ENCODE measurements at regions not wholly inside any gene's neighbourhood (a gene's known extent, or its start where the extent isn't known, plus 50 kb on each side); places are given as distances from the start of the nearest gene placed in this dataset.

DNA sequence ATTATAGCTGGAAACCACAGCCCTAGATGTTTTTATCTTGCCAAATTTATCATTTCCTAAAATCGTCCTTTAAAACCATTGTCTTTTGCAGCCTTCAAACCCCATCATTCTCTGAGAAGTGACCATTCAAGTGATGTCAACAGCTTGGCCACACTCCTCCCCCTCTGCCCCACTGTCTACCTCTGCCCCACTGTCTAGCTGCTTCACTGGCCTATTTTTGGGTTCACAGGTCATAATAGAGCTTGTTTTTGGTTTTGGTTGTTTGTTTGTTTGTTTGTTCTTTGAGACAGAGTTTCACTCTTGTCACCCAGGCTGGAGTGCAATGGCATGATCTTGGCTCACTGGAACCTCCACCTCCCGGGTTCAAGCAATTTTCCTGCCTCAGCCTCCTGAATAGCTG is 93.2 kb upstream of the IL12A start:
- TF ChIP-seq, protein P1, sequence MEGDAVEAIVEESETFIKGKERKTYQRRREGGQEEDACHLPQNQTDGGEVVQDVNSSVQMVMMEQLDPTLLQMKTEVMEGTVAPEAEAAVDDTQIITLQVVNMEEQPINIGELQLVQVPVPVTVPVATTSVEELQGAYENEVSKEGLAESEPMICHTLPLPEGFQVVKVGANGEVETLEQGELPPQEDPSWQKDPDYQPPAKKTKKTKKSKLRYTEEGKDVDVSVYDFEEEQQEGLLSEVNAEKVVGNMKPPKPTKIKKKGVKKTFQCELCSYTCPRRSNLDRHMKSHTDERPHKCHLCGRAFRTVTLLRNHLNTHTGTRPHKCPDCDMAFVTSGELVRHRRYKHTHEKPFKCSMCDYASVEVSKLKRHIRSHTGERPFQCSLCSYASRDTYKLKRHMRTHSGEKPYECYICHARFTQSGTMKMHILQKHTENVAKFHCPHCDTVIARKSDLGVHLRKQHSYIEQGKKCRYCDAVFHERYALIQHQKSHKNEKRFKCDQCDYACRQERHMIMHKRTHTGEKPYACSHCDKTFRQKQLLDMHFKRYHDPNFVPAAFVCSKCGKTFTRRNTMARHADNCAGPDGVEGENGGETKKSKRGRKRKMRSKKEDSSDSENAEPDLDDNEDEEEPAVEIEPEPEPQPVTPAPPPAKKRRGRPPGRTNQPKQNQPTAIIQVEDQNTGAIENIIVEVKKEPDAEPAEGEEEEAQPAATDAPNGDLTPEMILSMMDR (IDR thresholded peaks at IDR 0.05; ENCODE audit: low read depth, low read length, poor library complexity, severe bottlenecking): no peak
- no peak for TF ChIP-seq EZH2phosphoT487 (IDR thresholded peaks at IDR 0.05; ENCODE audit: borderline replicate concordance, low read length)

Measured in DOHH2 (cell line).